IMR-90 (cell line): ENCODE measurements at regions not wholly inside any gene's neighbourhood (a gene's known extent, or its start where the extent isn't known, plus 50 kb on each side); places are given as distances from the start of the nearest gene placed in this dataset.

Experiments used
- ATAC-seq: fragments of 200-7000 bp; cut with Tn5 transposase; 2 replicates; pipeline ENCODE4 v1.9.1; 2020; ENCODE audit warnings: low read depth, mild to moderate bottlenecking, moderate library complexity
- BruUV-seq: library from RNA; stranded (reverse); fragments of 400-500 nt; replicated peaks from 2 replicates; lab custom pipeline; 2021; lab: Mats Ljungman, UMichigan
- CTCF ChIA-PET: fragments of 300-600 bp; formaldehyde crosslinking; extraction: SDS; loops from one replicate; lab custom pipeline; 2021; ENCODE audit warnings: antibody characterized with exemption; lab: Yijun Ruan, JAX
- POLR2A ChIA-PET: fragments of 300-600 bp; sonication (Branson Sonifier 250); formaldehyde crosslinking; loops from one replicate; lab custom pipeline; 2022; ENCODE audit warnings: antibody characterized with exemption; ENCODE audit not compliant: unreplicated experiment; lab: Charles Lee
- DNase-seq: peaks from one replicate; pipeline ENCODE4 v3.0.0; 2013
- H2AFZ ChIP-seq: replicated peaks from 2 replicates; pipeline ENCODE3; 2013; ENCODE audit warnings: low read length, mild to moderate bottlenecking; ENCODE audit not compliant: poor library complexity
- H2AK5ac ChIP-seq: 2 replicates; pipeline ENCODE4 v1.6.1; 2013; ENCODE audit warnings: low read depth, low read length, inconsistent platforms
- H2AK9ac ChIP-seq: replicated peaks from 2 replicates; pipeline ENCODE3; 2013; ENCODE audit warnings: mild to moderate bottlenecking, low read depth, low read length, moderate library complexity; ENCODE audit not compliant: poor library complexity
- H2BK120ac ChIP-seq: 2 replicates; pipeline ENCODE4 v1.6.1; 2013; ENCODE audit warnings: low read depth, low read length, inconsistent platforms
- H2BK15ac ChIP-seq: 3 replicates; pipeline ENCODE4 v1.6.1; 2013; ENCODE audit warnings: low read depth, low read length, inconsistent platforms
- H2BK20ac ChIP-seq: 2 replicates; pipeline ENCODE4 v1.6.1; 2013; ENCODE audit warnings: low read depth, mild to moderate bottlenecking, inconsistent platforms, low read length, moderate library complexity
- H2BK5ac ChIP-seq: 2 replicates; pipeline ENCODE4 v1.6.1; 2013; ENCODE audit warnings: mild to moderate bottlenecking, low read depth, low read length, inconsistent platforms; ENCODE audit not compliant: poor library complexity, severe bottlenecking
- H3K14ac ChIP-seq: replicated peaks from 2 replicates; pipeline ENCODE4 v1.6.1; 2013; ENCODE audit warnings: low read depth, low read length, inconsistent platforms
- H3K18ac ChIP-seq: 2 replicates; pipeline ENCODE4 v1.6.1; 2013; ENCODE audit warnings: low read depth, low read length, control low read depth
- H3K23ac ChIP-seq: 2 replicates; pipeline ENCODE4 v1.6.1; 2013; ENCODE audit warnings: low read depth, low read length, inconsistent platforms
- H3K27ac ChIP-seq: 2 replicates; pipeline ENCODE4 v1.5.1; 2013; ENCODE audit warnings: mild to moderate bottlenecking, control low read depth, low read length; ENCODE audit not compliant: insufficient read depth
- H3K27me3 ChIP-seq: 2 replicates; pipeline ENCODE4 v1.6.1; 2013; ENCODE audit warnings: low read length; ENCODE audit not compliant: control insufficient read depth, insufficient read depth
- H3K36me3 ChIP-seq: 2 replicates; pipeline ENCODE4 v1.6.1; 2013; ENCODE audit warnings: low read length, mixed read lengths; ENCODE audit not compliant: control insufficient read depth, insufficient read depth
- H3K4ac ChIP-seq: 2 replicates; pipeline ENCODE4 v1.6.1; 2013; ENCODE audit warnings: low read depth, low read length, inconsistent platforms
- H3K4me1 ChIP-seq: 2 replicates; pipeline ENCODE4 v1.6.1; 2013; ENCODE audit warnings: low read length, mixed read lengths; ENCODE audit not compliant: control insufficient read depth, insufficient read depth
- H3K4me2 ChIP-seq: 2 replicates; pipeline ENCODE4 v1.6.1; 2013; ENCODE audit warnings: low read depth, mild to moderate bottlenecking, control low read depth, low read length, moderate library complexity
- H3K4me3 ChIP-seq: 2 replicates; pipeline ENCODE4 v1.5.1; 2013; ENCODE audit warnings: low read depth, mild to moderate bottlenecking, control low read depth, low read length, moderate library complexity; ENCODE audit not compliant: insufficient read depth
- H3K56ac ChIP-seq: 2 replicates; pipeline ENCODE4 v1.6.1; 2013; ENCODE audit warnings: low read length, inconsistent platforms; ENCODE audit not compliant: insufficient read depth; ENCODE audit errors: extremely low read depth
- H3K79me1 ChIP-seq, 2 experiments: 2 replicates each; pipeline ENCODE4 v1.6.1; 2013; ENCODE audit warnings: low read length in 2 of 2, inconsistent platforms in 1 of 2, low read depth in 1 of 2
- H3K9ac ChIP-seq: 2 replicates; pipeline ENCODE4 v1.6.1; 2013; ENCODE audit warnings: low read depth, low read length, control low read depth
- H3K9me1 ChIP-seq: 2 replicates; pipeline ENCODE4 v1.6.1; 2013; ENCODE audit warnings: low read length, inconsistent platforms; ENCODE audit not compliant: insufficient read depth
- H3K9me3 ChIP-seq: 2 replicates; pipeline ENCODE4 v1.6.1; 2013; ENCODE audit warnings: low read length; ENCODE audit not compliant: control insufficient read depth, insufficient read depth
- H4K20me1 ChIP-seq: 2 replicates; pipeline ENCODE4 v1.6.1; 2013; ENCODE audit warnings: low read length, inconsistent platforms; ENCODE audit not compliant: insufficient read depth
- H4K5ac ChIP-seq: 2 replicates; pipeline ENCODE4 v1.6.1; 2013; ENCODE audit warnings: mild to moderate bottlenecking, low read depth, low read length, control low read depth
- H4K8ac ChIP-seq, 2 experiments: 2 replicates each; pipeline ENCODE4 v1.6.1; 2013; ENCODE audit warnings: low read depth in 2 of 2, low read length in 2 of 2, control low read depth in 1 of 2, inconsistent platforms in 1 of 2
- H4K91ac ChIP-seq: 2 replicates; pipeline ENCODE4 v1.6.1; 2013; ENCODE audit warnings: low read depth, low read length, inconsistent platforms; ENCODE audit not compliant: insufficient read depth
- MAZ ChIP-seq: IDR thresholded peaks from 2 replicates; pipeline ENCODE4 v1.6.1; 2012; ENCODE audit warnings: low read depth, mild to moderate bottlenecking, low read length, improper control_type of control experiment, moderate library complexity, borderline replicate concordance
- MXI1 ChIP-seq: IDR thresholded peaks from 2 replicates; pipeline ENCODE4 v1.6.1; 2012; ENCODE audit warnings: low read depth, mild to moderate bottlenecking, low read length, moderate library complexity, borderline replicate concordance
- NFE2L2 ChIP-seq: fragments of 150-350 bp; IDR thresholded peaks from 2 replicates; pipeline ENCODE4 v1.6.1; 2016; ENCODE audit warnings: low read depth, mild to moderate bottlenecking, low read length
- RCOR1 ChIP-seq: IDR thresholded peaks from 2 replicates; pipeline ENCODE4 v1.6.1; 2012; ENCODE audit warnings: mild to moderate bottlenecking, low read length, improper control_type of control experiment; ENCODE audit not compliant: insufficient replicate concordance
- RFX5 ChIP-seq: IDR thresholded peaks from 2 replicates; pipeline ENCODE4 v1.8.0; 2012; ENCODE audit warnings: low read depth, mild to moderate bottlenecking, low read length, moderate library complexity
- USF2 ChIP-seq: fragments of 150-350 bp; IDR thresholded peaks from 2 replicates; pipeline ENCODE4 v1.6.1; 2017; ENCODE audit warnings: mild to moderate bottlenecking, antibody characterized with exemption, low read length, low read depth
- whole genome bisulfite sequencing, 2 experiments: methylation state at CpG; one replicate each; pipeline versions ENCODE4 v1.1.5 to v1.1.7; 2013; ENCODE audit warnings: missing lambda C conversion rate in 2 of 2; ENCODE audit not compliant: insufficient read length in 1 of 2; ENCODE audit errors: extremely low coverage in 2 of 2; 5-methylcytosine and 5-hydroxymethylcytosine counted together
- dilution Hi-C: fragments of 300-500 bp; cut with HindIII; formaldehyde crosslinking; loops from one replicate; pipeline ENCODE4 v1.14.3; 2018; ENCODE audit warnings: low sequenced_read_pairs; ENCODE audit not compliant: unreplicated experiment
- in situ Hi-C: fragments of 300-500 bp; cut with MboI; formaldehyde crosslinking; loops from 3 replicates; pipeline ENCODE4 v1.14.3; 2019; ENCODE audit warnings: low sequenced_read_pairs, inconsistent platforms, mixed read lengths
- intact Hi-C: fragments of 100-400 bp; cut with micrococcal nuclease; formaldehyde crosslinking; loops from 2 replicates; pipeline ENCODE4 v1.10.0; 2022

- H3K4ac ChIP-seq, result no peak overlapping the region
- H3K79me1 ChIP-seq, result no peaks in the 10 kb centered on the region
- no peaks in the 10 kb centered on the region for H3K4me1 ChIP-seq
- H3K9me3 ChIP-seq, result no peaks in the 10 kb centered on the region
- TF ChIP-seq USF2 (no peak), RCOR1 (no peak), NFE2L2 (no peak), MAZ (no peak), MXI1 (no peak), RFX5 (no peak)
- no peak overlapping the region for H2BK120ac ChIP-seq
- no peak for ATAC-seq
- no peak overlapping the region for H2AK5ac ChIP-seq
- no peak overlapping the region for H3K27ac ChIP-seq
- H3K36me3 ChIP-seq, result no peaks in the 10 kb centered on the region
- H4K20me1 ChIP-seq, result no peaks in the 10 kb centered on the region
- no peak for DNase-seq
- H3K23ac ChIP-seq, result no peak overlapping the region
- BruUV-seq, result no TSS peak
- no peak overlapping the region for H2AFZ ChIP-seq
- H2BK20ac ChIP-seq, result no peak overlapping the region
- no peak overlapping the region for H3K56ac ChIP-seq
- no peak overlapping the region for H3K4me2 ChIP-seq
- WGBS, 2 experiments, result no CpG with 5 or more reads among the region's 3 CpGs
- H3K14ac ChIP-seq, result no peak overlapping the region
- no peaks in the 10 kb centered on the region; the same call in 1 of the 2 replicates for H3K27me3 ChIP-seq
- no peak overlapping the region for H3K4me3 ChIP-seq
- no peak overlapping the region for H2AK9ac ChIP-seq
- no peak overlapping the region for H4K5ac ChIP-seq
- H4K8ac ChIP-seq, result no peak overlapping the region
- H3K18ac ChIP-seq, result no peak overlapping the region
- intact Hi-C loops (no loop called here), in situ Hi-C loops (no loop called here), dilution Hi-C loops (no loop called here)
- no peak overlapping the region for H4K91ac ChIP-seq
- H2BK15ac ChIP-seq, result no peak overlapping the region
- CTCF ChIA-PET, result interaction anchor here (0.8 kb wide), 1 partner anchor 10 kb away, joined by 3 read pairs; no protein-coding TSS in a partner anchor
- no peak overlapping the region for H2BK5ac ChIP-seq
- no peak overlapping the region for H3K9ac ChIP-seq
- no peaks in the 10 kb centered on the region for H3K9me1 ChIP-seq
- POLR2A ChIA-PET, result no interaction called here
Measured at GRCh38 chr5:66329078-66329477, 185.0 kb downstream of the SREK1 start.
